GM18907 (cell line): ENCODE measurements at regions not wholly inside any gene's neighbourhood (a gene's known extent, or its start where the extent isn't known, plus 50 kb on each side); places are given as distances from the start of the nearest gene placed in this dataset.
"Not testable (repeated sequence)": the region's sequence is repeated elsewhere in the genome, so short reads cannot be mapped to it uniquely, and the experiment has no call there.

Experiments
- ATAC-seq: cut with Tn5 transposase; IDR thresholded peaks from one replicate; pipeline ENCODE4 v1.9.1; 2021; ENCODE audit warnings: mild to moderate bottlenecking, moderate library complexity; ENCODE audit not compliant: unreplicated experiment

DNA sequence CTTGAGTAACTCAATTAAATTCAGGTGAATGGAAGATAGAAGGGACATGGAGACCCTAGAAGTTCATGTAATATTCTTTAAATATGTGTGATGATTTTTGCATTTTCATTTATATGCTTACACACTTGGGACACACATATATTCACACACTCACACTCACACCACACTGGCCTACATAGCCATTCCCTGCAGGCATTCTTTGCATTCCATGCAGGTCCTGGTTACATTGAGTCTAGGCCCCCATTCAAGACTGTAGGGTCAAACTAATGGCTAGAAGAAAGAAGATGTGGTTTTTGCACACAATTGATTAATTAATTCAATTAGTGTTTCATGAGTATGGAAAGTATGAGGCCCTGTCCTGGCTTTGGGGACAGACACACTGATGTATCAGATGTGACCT, 249.4 kb downstream of the HNMT start:
- ATAC-seq, result no peak

DNA sequence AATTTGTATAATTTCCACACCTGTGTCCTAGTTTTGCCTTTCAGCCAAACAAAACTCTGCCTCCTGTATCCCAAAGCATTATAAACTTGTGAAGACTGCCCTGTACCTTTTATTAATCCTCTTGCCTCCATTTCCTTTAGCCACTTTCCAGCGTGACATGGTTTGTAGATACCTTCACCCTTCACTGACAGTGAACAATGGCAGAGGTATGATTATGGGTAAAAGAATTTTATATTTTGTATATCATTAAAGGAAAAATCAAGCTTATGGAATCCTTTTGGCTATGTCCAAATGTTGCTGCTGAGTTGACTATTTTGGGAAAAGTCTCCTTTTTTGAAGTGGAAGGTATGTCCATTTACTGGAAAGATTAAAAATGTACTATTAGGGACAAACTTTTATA, 251.7 kb downstream of the HNMT start:
- no peak for ATAC-seq

DNA sequence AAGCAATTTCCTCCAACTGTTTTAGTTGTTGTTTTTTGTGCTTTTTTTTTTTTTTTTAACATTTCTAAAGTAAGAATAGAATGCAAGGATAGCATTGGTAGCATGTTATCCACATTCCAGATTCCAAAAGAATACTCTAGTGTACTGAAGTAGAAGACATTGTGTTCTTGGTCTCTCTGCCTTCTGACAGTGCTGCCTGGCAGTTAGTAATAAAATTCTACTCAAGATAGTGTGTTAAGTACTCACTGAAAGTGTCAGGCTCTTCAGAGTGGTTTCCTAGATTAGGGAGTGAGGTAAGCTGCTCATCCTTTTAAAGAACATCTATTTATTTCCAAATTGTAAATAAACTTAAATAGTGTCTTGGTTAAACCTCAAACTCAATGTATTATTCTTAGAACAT, 253.7 kb downstream of the HNMT start:
- ATAC-seq, result no peak

DNA sequence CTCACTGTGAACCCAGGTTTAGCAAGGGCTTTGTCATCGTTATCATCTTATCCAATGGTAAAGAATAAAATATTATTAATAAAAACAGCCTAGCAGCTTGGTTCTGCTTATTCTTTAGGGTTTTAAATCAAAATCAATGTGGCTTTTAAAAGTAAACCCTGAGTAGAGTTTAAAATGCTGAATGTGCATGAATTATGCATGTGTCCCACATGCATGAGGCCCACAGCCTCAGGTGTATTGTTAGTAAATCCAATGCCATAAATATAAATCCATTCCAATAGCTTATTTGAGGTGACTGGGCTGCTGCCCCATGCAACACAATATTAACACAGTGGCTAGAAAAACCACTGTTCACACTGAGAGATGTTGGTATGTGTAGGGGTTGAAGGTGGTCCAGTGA, 254.1 kb downstream of the HNMT start:
- no peak for ATAC-seq

DNA sequence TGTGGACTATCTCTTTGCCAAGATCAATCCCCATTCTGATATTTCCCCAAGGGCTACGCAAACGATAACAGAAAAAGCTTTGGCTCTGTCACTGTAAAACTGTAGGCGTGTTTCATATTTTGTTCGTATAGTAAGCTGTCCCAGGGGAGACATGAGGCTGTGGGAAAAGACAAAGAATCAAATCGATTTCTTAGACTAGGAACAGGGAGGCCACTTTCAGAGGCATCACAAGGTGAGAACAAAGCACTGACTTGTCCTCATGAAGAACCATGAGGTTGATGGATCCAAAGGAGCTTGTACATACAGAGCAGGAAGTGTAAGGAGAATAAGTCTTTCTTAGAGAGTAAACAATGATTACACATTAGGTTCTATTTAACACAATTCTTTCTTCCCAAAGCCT, 255.7 kb downstream of the HNMT start:
- no peak for ATAC-seq

DNA sequence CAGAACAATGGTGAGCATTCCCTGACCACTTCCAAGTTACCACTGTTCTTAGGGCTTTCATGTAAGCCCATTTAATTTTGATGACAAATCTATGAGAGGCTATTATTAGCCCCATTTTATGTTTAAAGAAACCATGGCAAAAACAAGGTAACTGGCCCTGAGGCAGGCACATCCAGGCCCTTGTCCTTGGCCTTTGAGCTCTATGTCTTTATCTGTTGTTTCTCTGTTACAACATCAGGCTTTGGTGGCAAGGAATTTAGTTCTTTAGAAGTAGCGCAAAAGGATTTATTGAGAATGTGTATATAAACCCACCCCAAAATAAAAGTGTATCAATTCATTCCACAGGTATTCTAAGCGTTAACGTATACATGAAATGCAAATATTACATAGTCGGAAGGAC, 257.1 kb downstream of the HNMT start:
- ATAC-seq, result no peak

DNA sequence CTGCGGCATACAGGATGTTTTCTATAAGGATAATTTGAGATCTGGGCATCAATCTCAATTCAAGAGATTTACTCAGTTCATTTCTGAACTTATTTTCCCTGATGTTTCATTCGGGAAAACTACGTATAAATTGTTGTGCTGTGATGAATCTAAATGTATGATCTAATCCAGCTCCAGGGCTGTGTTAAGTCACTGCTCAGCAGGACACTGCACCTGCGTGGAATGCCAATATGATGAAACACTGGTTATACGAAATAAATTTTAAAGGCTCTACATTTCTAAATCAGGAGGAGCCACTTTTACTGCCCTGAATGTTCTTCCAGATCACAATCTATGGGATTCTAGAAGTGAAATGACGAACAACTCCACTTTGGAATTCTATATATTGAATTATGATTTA, 259.0 kb downstream of the HNMT start:
- ATAC-seq, result no peak

DNA sequence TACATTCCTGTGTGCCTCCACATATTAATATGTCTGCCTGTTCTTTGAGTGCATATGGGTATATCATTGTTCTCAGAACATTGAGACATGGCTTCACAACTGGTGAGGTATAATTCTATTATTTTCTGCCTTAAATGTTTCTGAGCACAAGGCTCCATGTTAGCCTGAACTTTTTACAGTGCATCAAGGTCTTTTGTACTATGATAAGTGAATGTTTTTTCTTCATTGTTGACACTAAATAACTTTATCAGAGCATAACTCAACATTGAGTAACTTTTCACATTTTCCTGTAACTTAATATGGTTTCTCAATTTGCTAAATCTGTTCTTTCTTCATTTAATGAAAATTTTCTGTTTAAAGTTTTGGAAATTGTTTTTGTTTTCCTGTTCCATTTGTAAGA, 262.9 kb downstream of the HNMT start:
- ATAC-seq, result no peak

DNA sequence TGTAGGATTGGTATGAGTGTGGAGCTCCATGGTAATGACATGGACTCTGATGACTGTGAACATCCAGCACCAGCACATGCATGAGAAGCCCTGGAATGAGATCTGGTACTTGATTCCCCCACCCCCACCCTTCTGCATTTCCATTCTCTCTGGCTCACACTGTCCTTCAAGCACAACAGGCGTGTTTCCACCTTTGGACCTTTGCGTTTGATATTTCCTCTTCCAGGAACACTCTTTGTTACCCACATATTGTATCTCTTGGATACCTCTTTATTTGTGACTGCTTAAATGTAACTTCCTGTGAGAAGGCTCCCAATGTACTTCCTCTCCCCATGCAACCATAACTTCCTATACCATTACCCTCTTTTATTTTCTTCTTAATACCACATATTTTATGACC, 263.8 kb downstream of the HNMT start:
- ATAC-seq, result no peak

DNA sequence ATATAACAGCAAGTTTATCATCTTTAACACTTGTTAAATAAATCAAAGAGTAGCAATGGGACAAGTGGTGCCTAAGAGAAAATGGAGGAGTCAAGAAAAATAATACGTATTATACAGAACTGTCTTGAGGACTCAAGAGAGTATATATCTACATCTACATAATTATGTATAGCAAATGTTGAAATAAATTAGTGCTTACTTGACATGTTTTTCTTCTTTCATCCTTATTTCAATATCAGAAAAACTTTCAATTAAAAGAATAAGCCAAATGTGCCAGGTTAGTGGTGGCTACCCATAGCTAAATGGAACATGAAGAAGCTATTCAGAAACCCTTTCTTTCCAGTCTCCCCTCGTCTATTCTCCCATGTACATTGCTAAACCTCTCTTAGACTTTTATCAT, 267.3 kb upstream of the SPOPL start:
- no peak for ATAC-seq

DNA sequence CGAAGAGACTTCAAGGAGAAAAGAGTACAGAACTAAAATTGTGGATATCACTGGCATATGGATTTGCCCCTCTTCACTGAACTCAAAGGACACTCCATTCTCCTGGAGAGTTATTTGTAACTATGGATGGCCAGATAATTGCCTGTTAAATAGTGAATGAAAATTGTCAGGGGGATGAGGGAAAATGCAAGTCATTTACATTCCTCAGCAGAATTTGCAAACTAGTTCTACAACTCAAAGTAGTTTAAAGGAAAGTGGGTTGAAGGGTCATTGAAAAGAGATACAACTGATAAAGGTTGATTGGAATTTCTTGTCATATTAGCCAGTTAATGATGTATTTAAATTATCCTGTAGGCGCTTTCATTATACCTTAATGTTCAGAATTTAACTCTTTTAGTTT, 266.5 kb upstream of the SPOPL start:
- ATAC-seq, result no peak

DNA sequence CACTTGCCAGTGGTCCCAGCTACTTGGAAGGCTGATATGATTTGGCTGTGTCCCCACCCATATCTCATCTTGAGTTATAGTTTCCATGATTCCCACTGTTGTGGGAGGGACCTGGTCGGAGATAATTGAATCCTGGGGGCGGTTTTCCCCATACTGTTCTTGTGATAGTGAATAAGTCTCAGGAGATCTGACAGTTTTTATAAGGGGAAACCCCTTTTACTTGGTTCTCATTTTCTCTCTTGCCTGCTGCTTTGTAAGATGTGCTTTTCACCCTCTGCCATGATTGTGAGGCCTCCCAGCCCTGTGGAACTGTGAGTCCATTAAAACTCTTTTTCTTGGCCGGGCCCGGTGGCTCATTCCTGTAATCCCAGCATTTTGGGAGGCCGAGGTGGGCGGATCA, 265.4 kb upstream of the SPOPL start:
- ATAC-seq, result no peak

DNA sequence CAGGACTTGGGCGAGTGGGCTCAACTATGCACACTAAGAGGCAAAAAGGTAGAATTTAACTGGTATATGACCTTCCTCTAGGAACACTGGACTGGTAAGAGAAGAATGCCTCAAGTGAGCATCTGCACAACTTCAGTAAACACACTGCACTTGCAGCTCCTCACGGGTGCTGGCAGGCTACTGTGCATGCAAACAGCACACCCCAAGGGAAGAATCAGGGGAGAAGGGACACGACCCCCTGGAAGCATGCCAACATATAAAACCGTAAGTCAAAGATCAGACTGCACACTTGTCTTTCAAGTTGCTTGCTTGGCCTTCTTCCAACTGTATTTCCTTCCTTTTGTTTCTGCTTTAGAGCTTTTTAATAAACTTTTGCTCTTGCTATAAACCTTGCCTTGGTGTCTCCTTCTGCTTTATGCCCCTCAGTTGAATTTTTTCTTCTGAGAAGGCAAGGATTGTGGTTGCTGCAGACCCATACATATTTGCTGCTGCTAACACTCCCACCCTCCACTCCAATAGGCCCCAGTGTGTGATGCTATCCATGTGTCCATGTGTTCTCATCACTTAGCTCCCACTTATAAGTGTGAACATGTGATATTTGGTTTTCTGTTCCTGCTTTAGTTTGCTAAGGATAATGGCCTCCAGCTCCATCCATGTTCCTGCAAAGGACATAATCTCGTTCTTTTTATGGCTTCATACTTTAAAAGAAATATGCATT, 263.7 kb upstream of the SPOPL start:
- no peak for ATAC-seq

DNA sequence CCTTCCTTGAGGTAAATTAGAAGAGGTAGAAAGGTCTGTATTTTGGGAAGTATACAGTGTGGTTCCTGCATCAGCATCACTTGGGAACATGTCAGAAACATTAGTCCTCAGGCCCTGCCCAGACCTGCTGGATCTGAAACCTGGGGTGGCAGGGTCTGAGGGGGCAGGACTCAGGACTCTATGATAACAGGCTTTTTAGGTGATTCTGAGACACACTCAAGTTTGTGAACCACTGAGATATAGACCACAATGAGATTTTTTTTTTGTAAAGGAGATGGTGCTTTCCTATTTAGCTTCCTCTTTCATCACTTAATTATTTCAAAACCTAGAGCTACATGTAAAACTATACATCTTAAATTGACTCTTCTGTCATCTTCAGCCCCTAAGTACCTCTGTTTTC, 262.7 kb upstream of the SPOPL start:
- peak; percentile 67 for ATAC-seq

DNA sequence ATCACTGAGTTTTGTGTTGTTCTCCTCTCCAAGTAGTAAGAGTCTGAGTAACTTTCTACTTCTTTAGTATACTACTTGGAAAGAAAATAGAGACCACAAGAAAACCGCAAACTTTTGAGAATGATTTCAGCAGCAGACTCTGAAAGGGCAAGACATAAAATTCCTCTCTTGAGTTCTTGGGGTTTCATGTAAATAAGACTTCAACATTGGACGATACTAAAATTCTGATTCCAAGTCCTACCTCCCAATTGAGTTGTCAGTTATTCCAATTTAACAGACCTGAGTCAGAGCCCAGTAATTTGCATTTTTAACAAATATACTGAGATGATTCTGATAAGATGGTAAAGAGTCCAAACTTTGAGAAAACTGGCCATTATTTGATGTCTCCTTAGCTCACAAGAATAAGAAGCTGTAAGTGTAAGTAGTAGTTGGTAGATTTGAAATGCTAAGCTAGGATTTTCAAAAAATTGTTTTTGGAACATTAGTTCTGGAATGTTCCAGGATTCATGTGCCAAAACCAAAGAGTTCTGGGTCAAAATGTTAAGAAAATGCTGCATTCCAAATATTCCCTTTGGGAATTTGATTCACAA, 261.6 kb upstream of the SPOPL start:
- ATAC-seq, result no peak

DNA sequence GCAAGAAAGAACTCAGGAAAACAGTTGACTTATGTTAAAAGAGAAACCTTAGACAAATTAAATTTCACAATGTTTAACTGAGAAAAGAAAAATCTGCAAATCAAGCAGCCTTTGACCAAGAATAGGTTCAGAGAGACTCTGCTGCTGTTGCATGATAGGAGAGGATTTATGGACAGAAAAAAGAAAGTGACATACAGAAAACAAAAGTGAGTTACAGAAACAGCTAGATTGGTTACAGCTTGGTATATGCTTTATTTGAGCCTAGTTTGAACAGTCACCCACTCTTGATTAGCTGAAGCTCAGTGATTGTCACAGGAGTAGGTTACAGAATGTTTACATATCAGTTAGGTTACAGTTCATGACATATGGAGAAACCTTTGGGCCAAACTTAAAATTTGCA, 258.2 kb upstream of the SPOPL start:
- no peak for ATAC-seq

DNA sequence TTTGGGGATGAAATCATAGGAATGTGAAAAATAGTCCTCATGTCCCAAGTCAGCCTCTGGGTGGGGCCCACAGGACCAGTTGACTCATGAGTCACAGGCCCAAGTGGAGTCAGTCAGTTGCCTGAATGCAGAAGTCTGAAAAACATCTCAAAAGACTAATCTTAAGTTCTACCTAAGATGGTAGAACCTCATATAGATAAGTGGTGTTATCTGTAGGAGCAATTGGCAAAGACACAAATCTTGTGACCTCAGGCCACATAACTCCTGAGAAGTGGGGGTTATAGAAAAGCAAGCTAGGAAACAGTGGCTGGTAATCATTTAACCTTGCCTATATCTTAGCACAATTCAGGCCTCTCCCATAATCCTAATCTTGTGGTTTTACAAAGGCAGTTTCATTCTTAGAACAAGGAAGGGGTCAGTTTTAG, 257.1 kb upstream of the SPOPL start:
- no peak for ATAC-seq

DNA sequence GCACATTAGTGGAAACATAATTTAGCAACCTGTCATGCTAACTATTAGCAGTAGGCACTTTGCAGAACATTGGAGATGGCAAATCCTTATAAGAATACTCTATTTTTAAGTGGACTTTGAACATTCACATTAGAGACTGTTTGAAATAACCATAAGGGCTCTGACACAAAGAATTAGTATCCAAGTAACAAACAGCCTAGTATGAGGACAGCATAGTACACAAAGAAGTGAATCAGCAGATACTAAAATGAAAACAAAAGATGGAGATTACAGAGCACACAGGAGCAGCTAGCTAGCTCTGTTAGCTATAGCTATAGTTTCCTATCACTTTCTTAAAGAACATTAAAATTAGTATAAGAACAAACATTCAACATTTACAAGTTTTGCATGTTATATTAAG, 256.3 kb upstream of the SPOPL start:
- ATAC-seq, result no peak

DNA sequence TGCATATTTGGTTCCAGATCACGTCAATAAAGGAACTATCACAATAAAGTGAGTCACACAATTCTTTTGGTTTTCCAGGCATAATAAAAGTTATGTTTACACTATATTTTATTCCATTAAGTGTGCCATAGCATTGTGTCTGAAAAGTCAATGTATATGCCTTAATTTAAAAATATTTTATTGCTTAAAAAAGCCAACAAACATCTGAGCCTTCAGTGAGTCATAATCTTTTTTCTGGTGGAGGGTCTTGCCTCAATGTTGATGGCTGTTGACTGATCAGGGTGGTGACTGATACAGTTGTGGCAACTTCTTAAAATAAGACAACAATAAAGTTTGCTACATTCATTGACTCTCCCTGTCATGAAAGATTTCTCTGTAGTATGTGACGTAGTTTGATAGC, 254.3 kb upstream of the SPOPL start:
- ATAC-seq, result no peak

DNA sequence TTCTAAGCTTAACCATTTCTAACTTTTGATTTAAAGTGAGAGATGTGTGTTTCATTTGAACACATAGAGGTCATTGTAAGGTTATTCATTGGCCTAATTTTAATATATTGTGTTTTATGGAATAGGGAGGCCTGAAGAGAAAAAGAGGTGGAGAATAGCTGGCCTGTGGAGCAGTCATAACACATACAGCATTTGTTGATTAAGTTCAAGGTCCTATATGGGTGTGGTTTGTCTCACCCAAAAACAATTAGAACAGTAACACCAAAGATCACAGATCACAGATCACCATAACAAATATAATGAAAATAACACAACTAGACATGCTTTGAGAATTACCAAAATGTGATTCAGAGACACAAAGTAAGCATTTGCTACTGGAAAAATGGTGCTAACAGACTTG, 252.4 kb upstream of the SPOPL start:
- no peak for ATAC-seq

DNA sequence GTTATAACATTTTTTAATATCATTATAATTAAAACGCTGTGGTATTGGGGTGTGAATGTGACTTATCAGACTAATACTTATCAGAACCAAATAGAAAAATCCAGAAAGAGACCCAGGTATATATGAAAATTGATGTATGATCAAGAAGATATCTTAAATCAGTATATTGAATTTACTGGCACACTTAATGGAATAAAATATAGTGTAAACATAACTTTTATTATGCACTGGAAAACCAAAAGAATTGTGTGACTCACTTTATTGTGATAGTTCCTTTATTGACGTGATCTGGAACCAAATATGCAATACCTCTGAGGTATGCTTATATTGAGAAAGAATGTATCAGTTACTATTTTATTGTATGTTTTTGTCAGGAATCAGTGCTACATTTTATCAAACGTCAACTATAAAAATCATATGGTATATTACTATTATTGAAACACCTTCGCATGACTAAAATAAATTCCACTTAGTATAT, 250.7 kb upstream of the SPOPL start:
- not testable (repeated sequence) for ATAC-seq

DNA sequence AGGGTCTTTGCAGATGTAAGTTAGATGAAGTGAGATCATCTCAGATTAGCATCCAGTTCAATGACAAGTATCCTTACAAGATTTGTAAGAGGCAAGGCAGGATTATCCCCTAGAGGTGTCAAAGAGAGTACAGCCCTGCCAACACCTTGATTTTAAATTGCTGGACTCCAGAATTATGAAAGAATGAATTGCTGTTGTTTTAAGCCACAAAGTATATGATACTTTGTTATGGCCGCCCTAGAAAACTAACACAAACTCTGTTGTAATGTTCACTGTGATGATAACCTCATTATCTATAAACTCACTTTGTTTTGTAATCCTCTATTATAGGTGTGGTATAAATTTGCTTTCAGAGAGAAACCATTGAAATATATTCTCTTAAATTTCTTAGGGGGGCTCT, 249.0 kb upstream of the SPOPL start:
- no peak for ATAC-seq

DNA sequence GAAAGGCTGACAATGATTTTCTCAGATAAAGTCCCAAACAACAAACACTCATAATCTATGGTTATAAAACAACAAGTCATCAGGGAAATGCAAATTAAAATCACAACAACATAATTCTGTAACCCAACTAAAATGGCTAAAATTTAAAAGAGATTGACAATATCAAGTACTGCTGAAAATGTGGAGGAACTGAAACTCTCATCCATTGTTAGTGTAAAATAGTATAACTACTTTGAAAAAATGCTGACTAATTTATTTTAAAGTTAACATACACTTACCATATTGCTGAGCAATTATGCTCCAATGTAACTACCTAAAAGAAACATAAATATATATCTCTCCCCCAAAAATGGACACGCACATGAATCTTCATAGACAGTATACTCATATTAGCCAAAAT, 245.9 kb upstream of the SPOPL start:
- ATAC-seq, result no peak
